OCI-LY7 (cell line): ENCODE measurements at regions not wholly inside any gene's neighbourhood (a gene's known extent, or its start where the extent isn't known, plus 50 kb on each side); places are given as distances from the start of the nearest gene placed in this dataset.

Experiments used
- CTCF ChIP-seq: fragments of 200-600 bp; sonication (generic); conservative IDR thresholded peaks from 2 replicates; pipeline ENCODE4 v1.5.1; 2014; ENCODE audit warnings: mild to moderate bottlenecking, antibody characterized with exemption, low read length, moderate library complexity, mixed read lengths
- EZH2phosphoT487 ChIP-seq: fragments of 200-600 bp; sonication (generic); IDR thresholded peaks from 2 replicates; pipeline ENCODE4 v1.6.1; 2018; ENCODE audit warnings: low read depth, borderline replicate concordance, mild to moderate bottlenecking, mixed run types, antibody characterized with exemption, low read length, moderate library complexity, mixed read lengths

GRCh38 chr13:50672025-50672424, 171.5 kb downstream of the DLEU7 start:
- TF ChIP-seq CTCF (no peak), EZH2phosphoT487 (no peak)
